ENCODE measurements at regions not wholly inside any gene's neighbourhood (a gene's known extent, or its start where the extent isn't known, plus 50 kb on each side); places are given as distances from the start of the nearest gene placed in this dataset.

DNA sequence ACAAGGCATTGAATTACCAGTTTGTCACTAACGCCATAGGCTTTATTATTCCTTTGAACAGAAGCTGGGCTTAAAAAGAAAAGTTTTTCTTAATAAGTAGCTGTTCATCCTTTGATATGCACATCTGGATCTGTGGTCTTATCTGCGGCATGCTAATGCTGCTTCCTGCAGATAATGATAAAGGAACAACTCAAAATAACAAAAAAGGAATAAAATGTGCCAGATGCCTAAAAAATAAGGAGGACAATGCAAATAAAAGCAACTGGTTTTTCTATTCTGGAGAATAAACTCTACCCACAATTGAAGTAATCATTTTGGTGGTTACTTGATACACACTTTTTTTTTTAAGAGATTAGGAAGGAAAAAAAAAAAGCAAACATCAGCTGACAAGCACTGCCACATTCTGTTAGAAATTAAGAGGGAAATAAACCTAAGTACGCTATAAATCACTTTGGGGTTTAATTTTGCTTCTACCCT is 156.8 kb upstream of the SALL4 start:
- TF ChIP-seq CTCF (IDR thresholded peaks at IDR 0.05) (no peak), POLR2A (IDR thresholded peaks at IDR 0.05) (no peak), POLR2AphosphoS5 (IDR thresholded peaks at IDR 0.05; ENCODE audit: insufficient read depth in 1 of 2, low read depth in 1 of 2) (no peak)
